Gastroesophageal sphincter (tissue), 3 donors: ENCODE measurements at regions not wholly inside any gene's neighbourhood (a gene's known extent, or its start where the extent isn't known, plus 50 kb on each side); places are given as distances from the start of the nearest gene placed in this dataset.

Experiments
- EP300 ChIP-seq: sonication (generic); formaldehyde crosslinking; IDR thresholded peaks from one replicate; pipeline ENCODE4 v1.6.1; 2017; ENCODE audit warnings: antibody characterized with exemption, mild to moderate bottlenecking
- POLR2A ChIP-seq, 2 donors: fragments of 450-650 bp; IDR thresholded peaks; one replicate each; pipeline ENCODE4 v1.6.1; 2017; ENCODE audit warnings: antibody characterized with exemption in 2 of 2, mild to moderate bottlenecking in 2 of 2, moderate library complexity in 1 of 2
- POLR2AphosphoS5 ChIP-seq: sonication (generic); formaldehyde crosslinking; IDR thresholded peaks from one replicate; pipeline ENCODE4 v1.6.1; 2017; ENCODE audit warnings: antibody characterized with exemption
- TF ChIP-seq, protein P1 (sequence below), 4 experiments: fragments of 200-600 bp in 2 of 4; fragments of 450-650 bp in 2 of 4; sonication (generic) in 1 of 4; IDR thresholded peaks; one replicate each; pipeline ENCODE4 v1.5.1; 2017 to 2019; ENCODE audit warnings: antibody characterized with exemption in 4 of 4, mild to moderate bottlenecking in 2 of 4, moderate library complexity in 2 of 4

GRCh38 chr1:25040122-25040685 is 110.1 kb upstream of the RUNX3 start:
- TF ChIP-seq, protein P1, sequence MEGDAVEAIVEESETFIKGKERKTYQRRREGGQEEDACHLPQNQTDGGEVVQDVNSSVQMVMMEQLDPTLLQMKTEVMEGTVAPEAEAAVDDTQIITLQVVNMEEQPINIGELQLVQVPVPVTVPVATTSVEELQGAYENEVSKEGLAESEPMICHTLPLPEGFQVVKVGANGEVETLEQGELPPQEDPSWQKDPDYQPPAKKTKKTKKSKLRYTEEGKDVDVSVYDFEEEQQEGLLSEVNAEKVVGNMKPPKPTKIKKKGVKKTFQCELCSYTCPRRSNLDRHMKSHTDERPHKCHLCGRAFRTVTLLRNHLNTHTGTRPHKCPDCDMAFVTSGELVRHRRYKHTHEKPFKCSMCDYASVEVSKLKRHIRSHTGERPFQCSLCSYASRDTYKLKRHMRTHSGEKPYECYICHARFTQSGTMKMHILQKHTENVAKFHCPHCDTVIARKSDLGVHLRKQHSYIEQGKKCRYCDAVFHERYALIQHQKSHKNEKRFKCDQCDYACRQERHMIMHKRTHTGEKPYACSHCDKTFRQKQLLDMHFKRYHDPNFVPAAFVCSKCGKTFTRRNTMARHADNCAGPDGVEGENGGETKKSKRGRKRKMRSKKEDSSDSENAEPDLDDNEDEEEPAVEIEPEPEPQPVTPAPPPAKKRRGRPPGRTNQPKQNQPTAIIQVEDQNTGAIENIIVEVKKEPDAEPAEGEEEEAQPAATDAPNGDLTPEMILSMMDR (IDR thresholded peaks at IDR 0.05), result no peak
- TF ChIP-seq POLR2AphosphoS5, result no peak
- no peak for TF ChIP-seq POLR2A (IDR thresholded peaks at IDR 0.05)
- TF ChIP-seq EP300, result no peak
